IMR-90 (cell line): ENCODE measurements at regions not wholly inside any gene's neighbourhood (a gene's known extent, or its start where the extent isn't known, plus 50 kb on each side); places are given as distances from the start of the nearest gene placed in this dataset.

ENCODE experiments used
- ATAC-seq: fragments of 200-7000 bp; cut with Tn5 transposase; 2 replicates; pipeline ENCODE4 v1.9.1; 2020; ENCODE audit warnings: low read depth, mild to moderate bottlenecking, moderate library complexity
- BruUV-seq: library from RNA; stranded (reverse); fragments of 400-500 nt; replicated peaks from 2 replicates; lab custom pipeline; 2021; lab: Mats Ljungman, UMichigan
- CTCF ChIA-PET: fragments of 300-600 bp; formaldehyde crosslinking; extraction: SDS; loops from one replicate; lab custom pipeline; 2021; ENCODE audit warnings: antibody characterized with exemption; lab: Yijun Ruan, JAX
- POLR2A ChIA-PET: fragments of 300-600 bp; sonication (Branson Sonifier 250); formaldehyde crosslinking; loops from one replicate; lab custom pipeline; 2022; ENCODE audit warnings: antibody characterized with exemption; ENCODE audit not compliant: unreplicated experiment; lab: Charles Lee
- DNase-seq: peaks from one replicate; pipeline ENCODE4 v3.0.0; 2013
- H2AFZ ChIP-seq: replicated peaks from 2 replicates; pipeline ENCODE3; 2013; ENCODE audit warnings: low read length, mild to moderate bottlenecking; ENCODE audit not compliant: poor library complexity
- H2AK5ac ChIP-seq: 2 replicates; pipeline ENCODE4 v1.6.1; 2013; ENCODE audit warnings: low read depth, low read length, inconsistent platforms
- H2AK9ac ChIP-seq: replicated peaks from 2 replicates; pipeline ENCODE3; 2013; ENCODE audit warnings: mild to moderate bottlenecking, low read depth, low read length, moderate library complexity; ENCODE audit not compliant: poor library complexity
- H2BK120ac ChIP-seq: 2 replicates; pipeline ENCODE4 v1.6.1; 2013; ENCODE audit warnings: low read depth, low read length, inconsistent platforms
- H2BK15ac ChIP-seq: 3 replicates; pipeline ENCODE4 v1.6.1; 2013; ENCODE audit warnings: low read depth, low read length, inconsistent platforms
- H2BK20ac ChIP-seq: 2 replicates; pipeline ENCODE4 v1.6.1; 2013; ENCODE audit warnings: low read depth, mild to moderate bottlenecking, inconsistent platforms, low read length, moderate library complexity
- H2BK5ac ChIP-seq: 2 replicates; pipeline ENCODE4 v1.6.1; 2013; ENCODE audit warnings: mild to moderate bottlenecking, low read depth, low read length, inconsistent platforms; ENCODE audit not compliant: poor library complexity, severe bottlenecking
- H3K14ac ChIP-seq: replicated peaks from 2 replicates; pipeline ENCODE4 v1.6.1; 2013; ENCODE audit warnings: low read depth, low read length, inconsistent platforms
- H3K18ac ChIP-seq: 2 replicates; pipeline ENCODE4 v1.6.1; 2013; ENCODE audit warnings: low read depth, low read length, control low read depth
- H3K23ac ChIP-seq: 2 replicates; pipeline ENCODE4 v1.6.1; 2013; ENCODE audit warnings: low read depth, low read length, inconsistent platforms
- H3K27ac ChIP-seq: 2 replicates; pipeline ENCODE4 v1.5.1; 2013; ENCODE audit warnings: mild to moderate bottlenecking, control low read depth, low read length; ENCODE audit not compliant: insufficient read depth
- H3K27me3 ChIP-seq: 2 replicates; pipeline ENCODE4 v1.6.1; 2013; ENCODE audit warnings: low read length; ENCODE audit not compliant: control insufficient read depth, insufficient read depth
- H3K36me3 ChIP-seq: 2 replicates; pipeline ENCODE4 v1.6.1; 2013; ENCODE audit warnings: low read length, mixed read lengths; ENCODE audit not compliant: control insufficient read depth, insufficient read depth
- H3K4ac ChIP-seq: 2 replicates; pipeline ENCODE4 v1.6.1; 2013; ENCODE audit warnings: low read depth, low read length, inconsistent platforms
- H3K4me1 ChIP-seq: 2 replicates; pipeline ENCODE4 v1.6.1; 2013; ENCODE audit warnings: low read length, mixed read lengths; ENCODE audit not compliant: control insufficient read depth, insufficient read depth
- H3K4me2 ChIP-seq: 2 replicates; pipeline ENCODE4 v1.6.1; 2013; ENCODE audit warnings: low read depth, mild to moderate bottlenecking, control low read depth, low read length, moderate library complexity
- H3K4me3 ChIP-seq: 2 replicates; pipeline ENCODE4 v1.5.1; 2013; ENCODE audit warnings: low read depth, mild to moderate bottlenecking, control low read depth, low read length, moderate library complexity; ENCODE audit not compliant: insufficient read depth
- H3K56ac ChIP-seq: 2 replicates; pipeline ENCODE4 v1.6.1; 2013; ENCODE audit warnings: low read length, inconsistent platforms; ENCODE audit not compliant: insufficient read depth; ENCODE audit errors: extremely low read depth
- H3K79me1 ChIP-seq, 2 experiments: 2 replicates each; pipeline ENCODE4 v1.6.1; 2013; ENCODE audit warnings: low read length in 2 of 2, inconsistent platforms in 1 of 2, low read depth in 1 of 2
- H3K9ac ChIP-seq: 2 replicates; pipeline ENCODE4 v1.6.1; 2013; ENCODE audit warnings: low read depth, low read length, control low read depth
- H3K9me1 ChIP-seq: 2 replicates; pipeline ENCODE4 v1.6.1; 2013; ENCODE audit warnings: low read length, inconsistent platforms; ENCODE audit not compliant: insufficient read depth
- H3K9me3 ChIP-seq: 2 replicates; pipeline ENCODE4 v1.6.1; 2013; ENCODE audit warnings: low read length; ENCODE audit not compliant: control insufficient read depth, insufficient read depth
- H4K20me1 ChIP-seq: 2 replicates; pipeline ENCODE4 v1.6.1; 2013; ENCODE audit warnings: low read length, inconsistent platforms; ENCODE audit not compliant: insufficient read depth
- H4K5ac ChIP-seq: 2 replicates; pipeline ENCODE4 v1.6.1; 2013; ENCODE audit warnings: mild to moderate bottlenecking, low read depth, low read length, control low read depth
- H4K8ac ChIP-seq, 2 experiments: 2 replicates each; pipeline ENCODE4 v1.6.1; 2013; ENCODE audit warnings: low read depth in 2 of 2, low read length in 2 of 2, control low read depth in 1 of 2, inconsistent platforms in 1 of 2
- H4K91ac ChIP-seq: 2 replicates; pipeline ENCODE4 v1.6.1; 2013; ENCODE audit warnings: low read depth, low read length, inconsistent platforms; ENCODE audit not compliant: insufficient read depth
- ELK1 ChIP-seq: fragments of 150-350 bp; IDR thresholded peaks from 2 replicates; pipeline ENCODE4 v1.6.1; 2016; ENCODE audit warnings: low read depth, mild to moderate bottlenecking, low read length, moderate library complexity, borderline replicate concordance
- MAFK ChIP-seq: IDR thresholded peaks from 2 replicates; pipeline ENCODE4 v1.6.1; 2012; ENCODE audit warnings: low read depth, low read length, improper control_type of control experiment
- RAD21 ChIP-seq: IDR thresholded peaks from 2 replicates; pipeline ENCODE4 v1.6.1; 2012; ENCODE audit warnings: low read length, improper control_type of control experiment
- WGBS, 2 experiments: methylation state at CpG; one replicate each; pipeline versions ENCODE4 v1.1.5 to v1.1.7; 2013; ENCODE audit warnings: missing lambda C conversion rate in 2 of 2; ENCODE audit not compliant: insufficient read length in 1 of 2; ENCODE audit errors: extremely low coverage in 2 of 2; 5-methylcytosine and 5-hydroxymethylcytosine counted together
- dilution Hi-C: fragments of 300-500 bp; cut with HindIII; formaldehyde crosslinking; loops from one replicate; pipeline ENCODE4 v1.14.3; 2018; ENCODE audit warnings: low sequenced_read_pairs; ENCODE audit not compliant: unreplicated experiment
- in situ Hi-C: fragments of 300-500 bp; cut with MboI; formaldehyde crosslinking; loops from 3 replicates; pipeline ENCODE4 v1.14.3; 2019; ENCODE audit warnings: low sequenced_read_pairs, inconsistent platforms, mixed read lengths
- intact Hi-C: fragments of 100-400 bp; cut with micrococcal nuclease; formaldehyde crosslinking; loops from 2 replicates; pipeline ENCODE4 v1.10.0; 2022

- Histone ChIP-seq H2BK15ac (no peak overlapping the region; the same call in 2 of the 3 replicates), H3K4me2 (no peak overlapping the region)
- DNase-seq: peak; percentile 55
These were observed 178.4 kb downstream of the MRPL14 start for GRCh38 chr6:43948527-43949485.

More at GRCh38 chr6:43948527-43949485, 178.4 kb downstream of the MRPL14 start:
- ChIA-PET POLR2A (interaction anchor here (0.5 kb wide), 2 partner anchors 162 to 179 kb away, joined by 3 to 4 read pairs; partner anchors contain the start of gene VEGFA), CTCF (interaction anchor here (0.7 to 1.1 kb wide), 3 partner anchors 10 to 180 kb away, joined by 3 to 5 read pairs (median 4); no protein-coding TSS in a partner anchor)
- Histone ChIP-seq H2BK5ac (no peak overlapping the region), H2AK5ac (0 out of 2 replicates have a peak overlapping the region, but pooled peaks have one; percentile 25), H2AK9ac (no peak overlapping the region), H3K4me3 (no peak overlapping the region), H3K14ac (no peak overlapping the region), H3K27me3 (no peaks in the 10 kb centered on the region), H3K23ac (no peak overlapping the region), H4K91ac (no peak overlapping the region), H3K56ac (no peak overlapping the region), H3K9me1 (no peaks in the 10 kb centered on the region; the same call in 1 of the 2 replicates), H2BK120ac (no peak overlapping the region), H2AFZ (no peak overlapping the region), H3K4ac (no peak overlapping the region), H3K36me3 (no peaks in the 10 kb centered on the region), H4K20me1 (no peaks in the 10 kb centered on the region), H4K8ac (no peak overlapping the region; a peak in 1 of 4 replicates), H3K18ac (no peak overlapping the region), H3K27ac (no peak overlapping the region), H4K5ac (no peak overlapping the region), H3K4me1 (peaks cover 13% of the 10 kb centered on the region), H3K9ac (no peak overlapping the region), H2BK20ac (peak overlapping the region; percentile 9; the same call in 1 of the 2 replicates), H3K9me3 (peaks cover 7% of the 10 kb centered on the region), H3K79me1 (no peaks in the 10 kb centered on the region)
- intact Hi-C loops (no loop called here), dilution Hi-C loops (no loop called here), in situ Hi-C loops (no loop called here)
- WGBS, 2 experiments: no CpG with 5 or more reads among the region's 5 CpGs
- peak; percentile 45 for ATAC-seq
- 0 out of 2 replicates have a peak, but pooled peaks have one; percentile 6 for TF ChIP-seq MAFK
- TF ChIP-seq ELK1: no peak
- no peak for TF ChIP-seq RAD21
- no TSS peak for BruUV-seq
